ENCODE measurements at regions not wholly inside any gene's neighbourhood (a gene's known extent, or its start where the extent isn't known, plus 50 kb on each side); places are given as distances from the start of the nearest gene placed in this dataset.

DNA sequence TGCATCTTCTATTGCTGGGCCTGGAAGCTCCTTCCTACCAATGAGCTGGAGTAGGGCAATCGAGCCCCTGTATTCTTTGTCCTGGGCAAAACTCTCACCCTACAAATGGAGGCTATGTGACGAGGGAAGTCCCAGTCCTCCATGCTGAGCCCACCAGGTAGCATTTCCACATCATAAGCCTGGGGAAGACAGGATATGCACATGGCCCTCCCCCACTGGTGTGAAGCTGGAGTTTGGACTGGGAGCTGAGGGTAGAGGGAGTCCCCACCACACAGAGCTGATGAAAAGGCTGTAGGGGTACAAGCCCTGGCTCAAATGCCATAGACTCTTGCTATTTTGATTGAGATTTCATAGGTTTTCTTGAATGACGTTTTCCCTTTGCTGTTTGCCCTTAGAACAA is 99.5 kb upstream of the FOXC1 start:
- no peak overlapping the region for H3K9ac ChIP-seq (ENCODE audit: low read length)
- DNase-seq: no peak
- H3K4ac ChIP-seq (ENCODE audit: low read depth in 1 of 2, low read length in 2 of 2): no peak overlapping the region
- H2AFZ ChIP-seq (ENCODE audit: low read depth, low read length): no peak overlapping the region
- H4K8ac ChIP-seq (ENCODE audit: low read length): no peak overlapping the region
- H3K18ac ChIP-seq (ENCODE audit: low read depth in 1 of 2, low read length in 2 of 2): no peak overlapping the region
- no peak overlapping the region for H3K4me3 ChIP-seq (ENCODE audit: insufficient read depth in 1 of 2, low read depth in 1 of 2, low read length in 2 of 2)
- no peak overlapping the region for H4K91ac ChIP-seq (ENCODE audit: low read length)
- no peaks in the 10 kb centered on the region for H3K4me1 ChIP-seq (ENCODE audit: control insufficient read depth, insufficient read depth, low read depth, low read length)
- no peaks in the 10 kb centered on the region for H3K9me3 ChIP-seq (ENCODE audit: control insufficient read depth, low read length)
- H2BK12ac ChIP-seq (ENCODE audit: low read length in 2 of 2): no peak overlapping the region
- no peaks in the 10 kb centered on the region for H3K79me1 ChIP-seq (replicated peaks; ENCODE audit: low read length, poor library complexity, severe bottlenecking)
- no peak overlapping the region for H3K4me2 ChIP-seq (ENCODE audit: low read length, poor library complexity, severe bottlenecking)
- H3K14ac ChIP-seq (ENCODE audit: low read length in 2 of 2): no peak overlapping the region
- H3K27me3 ChIP-seq (ENCODE audit: control insufficient read depth in 1 of 2, insufficient read depth in 1 of 2, low read length in 2 of 2): peaks cover 0 to 12% of the 10 kb centered on the region in 2 experiments
- H3K36me3 ChIP-seq (ENCODE audit: control insufficient read depth in 1 of 2, insufficient read depth in 2 of 2, low read depth in 1 of 2, low read length in 2 of 2): no peaks in the 10 kb centered on the region
- H2BK5ac ChIP-seq (ENCODE audit: low read depth, low read length, poor library complexity, severe bottlenecking): no peak overlapping the region
- H3K27ac ChIP-seq (ENCODE audit: low read length, poor library complexity, severe bottlenecking): no peak overlapping the region
- 45% methylated on average over 2 of the region's 3 CpGs for WGBS
- H2AK5ac ChIP-seq (ENCODE audit: low read length, severe bottlenecking): no peak overlapping the region
- no peak overlapping the region for H2BK15ac ChIP-seq (ENCODE audit: low read depth, poor library complexity, severe bottlenecking)
- no peak overlapping the region for H3K23ac ChIP-seq (ENCODE audit: low read length in 2 of 2)
- H2BK120ac ChIP-seq (ENCODE audit: low read depth, low read length): no peak overlapping the region

DNA sequence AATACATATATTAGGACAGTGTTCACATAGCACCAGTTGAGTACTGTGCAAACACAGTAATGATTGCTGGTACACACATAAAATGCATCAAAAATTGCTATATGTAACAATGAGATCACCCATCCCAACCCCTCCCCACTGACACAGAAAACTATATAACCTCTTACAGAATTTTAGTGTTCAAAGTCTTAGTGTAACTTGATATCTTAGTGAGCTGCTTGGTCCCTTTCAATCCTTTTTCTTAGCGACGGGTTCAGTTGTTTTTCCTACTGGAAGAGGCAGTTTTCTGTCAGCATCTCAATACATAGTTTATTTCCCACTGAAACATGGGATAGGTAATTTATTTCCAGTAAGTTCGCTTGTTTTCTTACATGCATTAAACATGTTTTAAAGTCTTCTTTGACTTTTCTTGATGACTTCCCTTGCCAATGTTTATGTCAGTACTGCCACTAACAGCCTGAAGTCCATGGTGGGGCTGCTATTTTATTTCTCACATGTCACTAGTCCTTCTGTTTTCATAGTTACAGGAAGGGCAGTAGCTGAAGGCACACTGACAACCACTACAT is 96.4 kb upstream of the FOXC1 start:
- Histone ChIP-seq H3K14ac (ENCODE audit: low read length in 2 of 2) (no peak overlapping the region), H3K9me3 (ENCODE audit: control insufficient read depth, low read length) (no peaks in the 10 kb centered on the region), H3K4me2 (ENCODE audit: low read length, poor library complexity, severe bottlenecking) (no peak overlapping the region), H2AK5ac (ENCODE audit: low read length, severe bottlenecking) (no peak overlapping the region), H2BK120ac (ENCODE audit: low read depth, low read length) (no peak overlapping the region), H3K27me3 (ENCODE audit: control insufficient read depth in 1 of 2, insufficient read depth in 1 of 2, low read length in 2 of 2) (peaks cover 5 to 15% of the 10 kb centered on the region in 2 experiments), H3K36me3 (ENCODE audit: control insufficient read depth in 1 of 2, insufficient read depth in 2 of 2, low read depth in 1 of 2, low read length in 2 of 2) (no peaks in the 10 kb centered on the region), H3K4ac (ENCODE audit: low read depth in 1 of 2, low read length in 2 of 2) (no peak overlapping the region), H2BK15ac (ENCODE audit: low read depth, poor library complexity, severe bottlenecking) (no peak overlapping the region), H3K9ac (ENCODE audit: low read length) (no peak overlapping the region), H3K79me1 (replicated peaks; ENCODE audit: low read length, poor library complexity, severe bottlenecking) (no peaks in the 10 kb centered on the region), H2AFZ (ENCODE audit: low read depth, low read length) (no peak overlapping the region), H4K91ac (ENCODE audit: low read length) (no peak overlapping the region), H3K27ac (ENCODE audit: low read length, poor library complexity, severe bottlenecking) (no peak overlapping the region), H3K18ac (ENCODE audit: low read depth in 1 of 2, low read length in 2 of 2) (no peak overlapping the region), H3K4me1 (ENCODE audit: control insufficient read depth, insufficient read depth, low read depth, low read length) (no peaks in the 10 kb centered on the region), H3K23ac (ENCODE audit: low read length in 2 of 2) (no peak overlapping the region), H4K8ac (ENCODE audit: low read length) (no peak overlapping the region), H2BK12ac (ENCODE audit: low read length in 2 of 2) (no peak overlapping the region), H2BK5ac (ENCODE audit: low read depth, low read length, poor library complexity, severe bottlenecking) (no peak overlapping the region), H3K4me3 (ENCODE audit: insufficient read depth in 1 of 2, low read depth in 1 of 2, low read length in 2 of 2) (no peak overlapping the region)
- WGBS: no CpG with 5 or more reads among the region's 3 CpGs
- DNase-seq: no peak

DNA sequence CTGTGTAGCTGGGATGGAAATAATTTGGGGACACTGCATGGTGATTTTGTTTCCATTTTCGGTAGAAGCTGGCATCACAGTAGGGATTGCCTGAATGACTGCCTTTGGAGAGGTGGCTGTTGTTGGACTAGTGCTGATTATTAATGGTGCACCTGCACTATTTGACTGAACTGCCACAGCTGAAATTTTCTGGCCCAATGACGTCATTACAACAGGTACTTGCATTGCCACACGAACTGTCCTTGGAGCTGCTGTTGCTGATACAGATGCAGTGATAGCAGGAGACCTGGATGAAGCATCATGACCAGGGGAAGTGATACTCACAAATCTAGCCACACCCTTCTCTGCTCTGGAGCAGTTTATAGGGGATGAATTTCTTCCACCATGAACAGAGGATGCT is 95.6 kb upstream of the FOXC1 start:
- no peak overlapping the region for H4K8ac ChIP-seq (ENCODE audit: low read length)
- no peak overlapping the region for H4K91ac ChIP-seq (ENCODE audit: low read length)
- H2AK5ac ChIP-seq (ENCODE audit: low read length, severe bottlenecking): no peak overlapping the region
- 84% methylated on average over 3 of the region's 3 CpGs for WGBS
- no peak overlapping the region for H2AFZ ChIP-seq (ENCODE audit: low read depth, low read length)
- no peak overlapping the region for H2BK12ac ChIP-seq (ENCODE audit: low read length in 2 of 2)
- H3K14ac ChIP-seq (ENCODE audit: low read length in 2 of 2): no peak overlapping the region
- H3K36me3 ChIP-seq (ENCODE audit: control insufficient read depth in 1 of 2, insufficient read depth in 2 of 2, low read depth in 1 of 2, low read length in 2 of 2): no peaks in the 10 kb centered on the region
- H2BK120ac ChIP-seq (ENCODE audit: low read depth, low read length): no peak overlapping the region
- H3K27ac ChIP-seq (ENCODE audit: low read length, poor library complexity, severe bottlenecking): no peak overlapping the region
- no peak overlapping the region for H2BK5ac ChIP-seq (ENCODE audit: low read depth, low read length, poor library complexity, severe bottlenecking)
- no peaks in the 10 kb centered on the region for H3K9me3 ChIP-seq (ENCODE audit: control insufficient read depth, low read length)
- H3K23ac ChIP-seq (ENCODE audit: low read length in 2 of 2): no peak overlapping the region
- no peak for DNase-seq
- no peak overlapping the region for H3K9ac ChIP-seq (ENCODE audit: low read length)
- no peak overlapping the region for H2BK15ac ChIP-seq (ENCODE audit: low read depth, poor library complexity, severe bottlenecking)
- H3K79me1 ChIP-seq (replicated peaks; ENCODE audit: low read length, poor library complexity, severe bottlenecking): no peaks in the 10 kb centered on the region
- no peak overlapping the region for H3K4me2 ChIP-seq (ENCODE audit: low read length, poor library complexity, severe bottlenecking)
- no peak overlapping the region for H3K4me3 ChIP-seq (ENCODE audit: insufficient read depth in 1 of 2, low read depth in 1 of 2, low read length in 2 of 2)
- no peak overlapping the region for H3K4ac ChIP-seq (ENCODE audit: low read depth in 1 of 2, low read length in 2 of 2)
- no peak overlapping the region for H3K18ac ChIP-seq (ENCODE audit: low read depth in 1 of 2, low read length in 2 of 2)
- peaks cover 5 to 15% of the 10 kb centered on the region in 2 experiments for H3K27me3 ChIP-seq (ENCODE audit: control insufficient read depth in 1 of 2, insufficient read depth in 1 of 2, low read length in 2 of 2)
- H3K4me1 ChIP-seq (ENCODE audit: control insufficient read depth, insufficient read depth, low read depth, low read length): no peaks in the 10 kb centered on the region

DNA sequence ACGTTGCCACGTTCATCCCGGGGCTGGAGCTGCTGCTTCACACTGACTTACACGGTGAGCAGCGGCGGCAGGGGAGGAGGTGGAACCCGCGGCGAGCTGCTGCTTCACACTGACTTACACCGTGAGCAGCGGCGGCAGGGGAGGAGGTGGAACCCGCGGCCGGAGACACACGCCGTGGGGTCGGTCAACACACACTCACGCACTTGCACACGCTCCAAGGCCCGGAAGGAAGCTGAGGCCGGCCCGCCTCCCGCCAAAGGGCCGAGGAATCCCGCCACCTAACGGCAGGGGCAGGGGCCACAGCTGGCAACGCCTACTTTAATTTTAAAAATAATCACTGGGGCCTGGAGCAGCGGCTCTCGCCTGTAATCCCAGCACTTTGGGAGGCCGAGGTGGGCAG is 94.4 kb upstream of the FOXC1 start:
- H3K23ac ChIP-seq (ENCODE audit: low read length in 2 of 2): no peak overlapping the region
- no peak overlapping the region for H3K18ac ChIP-seq (ENCODE audit: low read depth in 1 of 2, low read length in 2 of 2)
- H3K4ac ChIP-seq (ENCODE audit: low read depth in 1 of 2, low read length in 2 of 2): no peak overlapping the region
- WGBS: 84% methylated on average over 30 of the region's 31 CpGs
- no peak overlapping the region for H4K91ac ChIP-seq (ENCODE audit: low read length)
- H3K36me3 ChIP-seq (ENCODE audit: control insufficient read depth in 1 of 2, insufficient read depth in 2 of 2, low read depth in 1 of 2, low read length in 2 of 2): no peaks in the 10 kb centered on the region
- H3K79me1 ChIP-seq (replicated peaks; ENCODE audit: low read length, poor library complexity, severe bottlenecking): no peaks in the 10 kb centered on the region
- H2BK120ac ChIP-seq (ENCODE audit: low read depth, low read length): no peak overlapping the region
- peaks cover 8 to 15% of the 10 kb centered on the region in 2 experiments for H3K27me3 ChIP-seq (ENCODE audit: control insufficient read depth in 1 of 2, insufficient read depth in 1 of 2, low read length in 2 of 2)
- no peak overlapping the region for H2AFZ ChIP-seq (ENCODE audit: low read depth, low read length)
- DNase-seq: no peak
- no peak overlapping the region for H3K9ac ChIP-seq (ENCODE audit: low read length)
- H2BK12ac ChIP-seq (ENCODE audit: low read length in 2 of 2): no peak overlapping the region
- peak overlapping the region in 1 of 2 experiments; percentile 33 for H3K4me3 ChIP-seq (ENCODE audit: insufficient read depth in 1 of 2, low read depth in 1 of 2, low read length in 2 of 2)
- H4K8ac ChIP-seq (ENCODE audit: low read length): no peak overlapping the region
- no peak overlapping the region for H2BK5ac ChIP-seq (ENCODE audit: low read depth, low read length, poor library complexity, severe bottlenecking)
- no peak overlapping the region for H2AK5ac ChIP-seq (ENCODE audit: low read length, severe bottlenecking)
- H3K4me1 ChIP-seq (ENCODE audit: control insufficient read depth, insufficient read depth, low read depth, low read length): no peaks in the 10 kb centered on the region
- H3K4me2 ChIP-seq (ENCODE audit: low read length, poor library complexity, severe bottlenecking): no peak overlapping the region
- H2BK15ac ChIP-seq (ENCODE audit: low read depth, poor library complexity, severe bottlenecking): no peak overlapping the region
- H3K9me3 ChIP-seq (ENCODE audit: control insufficient read depth, low read length): no peaks in the 10 kb centered on the region
- H3K27ac ChIP-seq (ENCODE audit: low read length, poor library complexity, severe bottlenecking): no peak overlapping the region
- H3K14ac ChIP-seq (ENCODE audit: low read length in 2 of 2): no peak overlapping the region

All from mesenchymal stem cell (in vitro differentiated cells and primary cell).